ENCODE measurements at regions not wholly inside any gene's neighbourhood (a gene's known extent, or its start where the extent isn't known, plus 50 kb on each side); places are given as distances from the start of the nearest gene placed in this dataset.
"Not testable (repeated sequence)": the region's sequence is repeated elsewhere in the genome, so short reads cannot be mapped to it uniquely, and the experiment has no call there.

DNA sequence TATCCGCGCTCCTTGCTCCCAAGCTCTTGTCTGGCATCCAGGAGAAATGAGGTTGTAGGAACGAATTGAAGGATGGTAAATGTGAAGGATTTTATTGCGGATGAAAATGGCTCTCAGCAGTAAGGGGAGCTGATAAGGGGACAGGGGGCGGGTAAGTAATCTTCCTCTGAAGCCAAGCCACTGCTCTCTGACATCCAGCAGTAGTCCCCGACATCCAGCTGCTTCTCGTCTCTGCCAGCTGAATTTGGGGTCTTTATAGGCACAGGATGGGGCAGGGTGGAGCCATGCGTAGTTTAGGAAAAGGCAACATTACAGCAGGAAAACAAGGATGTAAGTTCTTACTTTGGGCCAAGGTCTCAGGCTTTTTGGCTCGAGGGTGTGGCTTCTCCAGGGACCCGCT lies 1370.1 kb upstream of the RAG2 start:
- no peak for DNase-seq

- no peak for DNase-seq
Observed at GRCh38 chr11:37967635-37968034, 1369.6 kb upstream of the RAG2 start.

- no peak for DNase-seq
Observed at GRCh38 chr11:37963440-37963839, 1365.4 kb upstream of the RAG2 start.

- no peak for DNase-seq
Observed at GRCh38 chr11:37957717-37958116, 1359.7 kb upstream of the RAG2 start.

GRCh38 chr11:37951996-37952395 lies 1354.0 kb upstream of the RAG2 start:
- DNase-seq: no peak

DNA sequence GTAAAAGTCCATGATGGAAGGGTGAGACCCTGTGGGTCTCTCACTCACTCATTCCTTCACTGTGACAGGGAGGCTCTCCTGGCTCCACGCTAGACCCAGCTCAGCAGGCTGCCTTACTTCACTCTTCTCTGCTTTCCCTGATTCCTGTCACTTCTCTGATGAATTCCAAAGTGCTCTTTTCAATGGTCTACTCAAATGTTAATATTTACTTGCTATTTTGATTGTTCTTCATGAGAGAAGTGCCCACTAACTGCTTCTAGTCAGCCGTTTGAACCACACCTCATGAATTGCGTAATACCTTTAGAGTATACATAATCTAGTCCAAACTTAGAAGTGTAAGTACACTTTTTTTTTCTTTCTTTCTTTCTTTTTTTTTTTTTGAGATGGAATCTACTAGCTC lies 1350.2 kb upstream of the RAG2 start:
- DNase-seq: no peak

GRCh38 chr11:37947821-37948220 lies 1349.8 kb upstream of the RAG2 start:
- no peak for DNase-seq

DNA sequence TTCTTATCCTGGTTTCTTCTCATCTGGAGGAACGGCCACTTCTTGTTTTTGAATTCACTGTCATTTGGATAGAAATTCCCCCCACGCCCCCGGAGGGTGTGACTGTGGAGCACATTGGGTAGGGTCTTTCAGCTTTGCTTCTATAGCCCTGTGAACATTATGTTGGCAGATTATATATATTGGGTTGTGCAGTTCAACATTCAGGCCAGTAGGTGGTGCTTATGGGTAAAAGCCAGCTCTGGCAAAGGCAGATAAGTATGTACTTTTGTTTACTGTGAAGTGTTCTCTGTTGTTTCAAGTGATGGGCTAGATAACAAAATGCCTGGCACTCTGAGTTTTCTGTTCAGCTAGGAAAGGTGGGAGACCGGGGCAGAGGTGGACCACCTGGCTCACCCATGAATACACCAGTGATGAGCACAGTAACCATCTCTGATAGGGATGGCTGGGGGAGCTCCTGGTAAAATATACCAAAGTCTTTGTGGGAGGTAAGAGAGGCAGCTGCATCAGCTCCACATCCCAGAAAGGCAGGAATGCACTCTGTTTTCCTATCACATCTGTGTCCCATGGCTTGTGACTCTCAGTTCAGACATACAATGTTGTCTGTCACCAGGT lies 1348.2 kb upstream of the RAG2 start:
- no peak for DNase-seq

DNA sequence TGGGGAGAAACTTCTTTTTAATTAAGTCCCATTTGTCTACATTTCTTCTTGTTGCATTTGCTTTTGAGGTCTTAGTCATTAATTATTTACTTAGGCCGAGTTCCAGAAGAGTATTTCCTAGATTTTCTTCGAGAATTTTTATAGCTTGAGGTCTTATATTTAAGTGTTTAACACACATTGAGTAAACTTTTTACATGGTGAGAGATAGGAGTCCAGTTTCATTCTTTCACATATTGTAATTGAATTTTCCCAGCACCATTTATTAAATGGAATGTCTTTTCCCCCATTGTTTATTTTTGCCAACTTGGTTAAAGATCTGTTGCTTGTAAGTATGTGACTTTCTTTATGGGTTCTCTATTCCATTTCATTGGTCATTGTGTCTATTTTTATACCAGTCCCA lies 1344.0 kb upstream of the RAG2 start:
- DNase-seq: no peak

DNA sequence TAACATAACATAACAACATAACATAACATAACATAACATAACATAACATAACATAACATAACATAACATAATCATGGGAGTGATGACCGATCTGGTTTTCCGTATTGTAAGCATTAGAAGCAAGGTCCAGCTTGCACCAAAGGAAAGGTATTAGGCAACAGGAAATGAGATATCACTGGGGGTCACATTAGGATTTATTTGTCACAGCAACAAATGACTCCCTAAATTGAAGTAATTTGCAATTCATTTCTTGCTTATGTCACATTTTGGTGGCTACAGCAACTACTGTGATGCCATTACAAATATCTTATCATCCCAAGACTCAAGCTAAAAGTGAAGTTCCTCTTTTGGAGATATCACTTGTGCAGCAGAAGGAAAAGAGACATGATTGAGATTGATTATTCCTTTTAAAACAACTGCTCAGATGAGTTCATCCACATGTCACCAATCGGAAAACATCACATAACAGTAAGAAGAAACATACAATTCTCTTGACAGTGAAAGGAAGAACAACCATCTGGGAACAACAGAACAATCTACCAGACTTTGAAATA lies 1331.1 kb upstream of the RAG2 start:
- no peak for DNase-seq

- DNase-seq: no peak
Observed at GRCh38 chr11:37926772-37927171, 1328.7 kb upstream of the RAG2 start.

- DNase-seq: no peak
Observed at GRCh38 chr11:37916331-37916730, 1318.3 kb upstream of the RAG2 start.

GRCh38 chr11:37914859-37915258 lies 1316.8 kb upstream of the RAG2 start:
- no peak for DNase-seq

- no peak for DNase-seq
Observed at GRCh38 chr11:37908219-37908548, 1310.1 kb upstream of the RAG2 start.

GRCh38 chr11:37907436-37908218 lies 1309.6 kb upstream of the RAG2 start:
- DNase-seq: no peak

- DNase-seq: no peak
Observed at GRCh38 chr11:37905707-37906417, 1307.8 kb upstream of the RAG2 start.

DNA sequence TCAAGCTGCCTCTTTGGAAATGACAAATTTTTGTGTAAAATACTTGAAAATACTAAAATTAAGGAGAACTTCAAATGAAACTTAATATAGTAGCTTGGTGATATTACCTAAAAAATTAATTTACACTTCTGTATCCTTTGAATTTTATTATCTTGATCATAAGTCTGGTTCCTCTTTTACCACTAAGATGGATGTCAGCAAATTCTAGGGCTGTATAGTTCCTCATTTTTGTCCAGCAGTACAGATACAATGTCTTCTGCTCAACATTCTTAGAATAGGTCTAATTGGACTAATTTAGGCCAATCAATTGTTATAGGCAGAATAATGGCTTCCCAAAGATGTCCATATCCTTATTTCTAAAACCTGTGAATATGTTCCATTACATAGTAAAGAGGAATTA lies 1298.0 kb upstream of the RAG2 start:
- DNase-seq: no peak

DNA sequence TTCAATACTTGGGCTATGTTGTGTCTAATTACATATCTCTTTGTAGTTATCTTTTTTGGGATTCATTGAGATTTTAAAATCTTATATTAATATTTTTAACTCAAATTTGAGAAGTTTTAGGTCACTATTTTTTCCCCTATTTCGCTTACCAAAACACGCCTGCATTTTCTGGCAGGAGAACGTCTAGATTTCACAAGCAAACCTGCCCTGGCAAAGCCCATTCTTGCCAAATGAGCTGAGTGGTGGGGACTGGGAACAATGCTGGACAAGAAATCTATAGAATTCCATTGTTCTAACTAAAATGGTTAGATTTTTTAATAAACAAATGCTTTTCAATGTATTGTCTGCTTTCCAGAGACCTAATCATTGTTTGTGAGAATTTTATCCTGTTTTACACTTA lies 1283.7 kb upstream of the RAG2 start:
- no peak for DNase-seq

DNA sequence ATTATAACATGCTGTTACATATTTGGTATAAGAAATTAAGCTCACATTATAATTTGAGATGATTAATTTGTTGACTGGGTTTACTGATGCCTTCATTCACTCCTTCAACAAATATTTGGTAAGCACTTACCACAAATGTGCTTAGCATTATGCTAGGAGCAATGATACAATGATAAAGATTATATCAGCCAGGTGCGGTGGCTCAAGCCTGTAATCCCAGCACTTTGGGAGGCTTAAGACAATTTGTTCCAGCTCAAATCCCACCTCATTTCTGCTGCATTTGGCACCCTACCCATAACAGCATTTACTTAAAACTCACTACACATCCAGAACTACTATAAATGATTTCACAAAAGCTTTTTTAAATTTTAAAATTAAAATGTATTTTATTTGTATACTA lies 1263.6 kb upstream of the RAG2 start:
- no peak for DNase-seq

- not testable (repeated sequence) for DNase-seq
Observed at GRCh38 chr11:37858806-37859537, 1260.9 kb upstream of the RAG2 start.

DNA sequence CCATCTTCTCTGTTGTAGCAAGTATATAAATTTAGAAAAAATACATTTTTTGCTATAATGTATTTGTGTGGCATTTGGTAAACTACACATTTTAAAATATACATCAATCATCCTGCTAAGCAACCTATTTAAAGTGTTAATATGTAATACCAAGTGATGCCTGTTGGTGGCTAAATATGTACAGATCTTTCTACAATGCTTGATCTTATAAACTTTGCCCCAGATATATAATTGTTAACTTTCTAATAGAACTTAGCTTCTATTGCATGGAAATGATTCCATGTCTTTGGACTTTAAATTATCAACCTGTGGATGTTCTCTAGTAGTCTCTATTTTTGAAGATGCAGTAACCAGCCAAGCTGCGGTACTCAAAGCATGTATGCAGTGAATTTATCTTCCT lies 1260.4 kb upstream of the RAG2 start:
- DNase-seq: no peak

DNA sequence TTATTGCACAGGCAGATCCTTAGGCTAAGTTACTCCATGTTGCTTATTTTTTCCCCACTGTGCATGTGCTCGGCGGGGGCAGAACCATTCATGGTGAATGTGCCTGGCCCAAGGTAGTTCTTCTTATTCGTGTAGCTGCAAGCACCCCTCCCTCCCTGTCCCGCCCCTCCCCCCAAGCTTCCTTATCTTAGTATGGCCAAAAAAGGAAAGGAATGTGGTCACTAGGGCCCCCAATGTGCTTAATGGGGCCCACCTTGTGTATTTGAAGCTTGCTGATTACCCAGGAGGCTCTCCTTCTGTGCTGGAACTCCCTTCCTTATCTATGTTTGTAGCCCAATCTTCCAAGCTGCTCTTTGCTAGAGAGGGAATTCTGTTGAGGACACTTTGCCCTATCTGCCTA lies 1259.7 kb upstream of the RAG2 start:
- DNase-seq: no peak

- DNase-seq: no peak
Observed at GRCh38 chr11:37849706-37850105, 1251.7 kb upstream of the RAG2 start.
